ENCODE measurements at regions not wholly inside any gene's neighbourhood (a gene's known extent, or its start where the extent isn't known, plus 50 kb on each side); places are given as distances from the start of the nearest gene placed in this dataset.

DNA sequence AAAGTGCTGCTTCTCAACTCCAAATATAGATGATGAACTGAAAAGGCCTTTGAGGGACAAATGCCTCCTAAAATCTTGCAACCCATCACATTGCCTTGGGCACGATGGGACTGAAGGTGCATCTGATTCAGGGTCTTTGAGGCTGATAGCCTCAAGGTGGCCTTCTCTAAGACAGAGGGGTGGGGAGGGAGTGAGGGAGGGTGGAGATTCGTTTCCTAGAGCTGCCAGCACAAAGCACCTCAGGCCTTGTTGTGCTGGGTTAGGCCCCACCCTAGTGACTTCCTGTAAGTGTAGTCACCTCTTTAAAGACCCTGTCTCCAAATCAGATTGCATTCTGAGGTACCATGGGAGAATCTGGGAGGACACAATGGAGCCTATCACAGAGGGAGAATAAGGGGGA is 57.1 kb downstream of the BARX1 start:
- no peak overlapping the region for H3K4me2 ChIP-seq (ENCODE audit: low read length)
- H3K27me3 ChIP-seq (ENCODE audit: insufficient read depth, low read length) = no peaks in the 10 kb centered on the region
- no peaks in the 10 kb centered on the region for H3K79me1 ChIP-seq (ENCODE audit: low read length)
- H4K8ac ChIP-seq (ENCODE audit: low read depth, low read length) = no peak overlapping the region
- no peak overlapping the region for H2AFZ ChIP-seq (ENCODE audit: insufficient read depth, low read length, poor library complexity)
- no peaks in the 10 kb centered on the region for H3K79me2 ChIP-seq (ENCODE audit: control insufficient read depth, insufficient read depth, low read length, poor library complexity)
- peaks cover 20% of the 10 kb centered on the region for H3K9me3 ChIP-seq (ENCODE audit: insufficient read depth, low read depth, low read length)
- DNase-seq = no peak
- H3K18ac ChIP-seq (ENCODE audit: low read length) = no peak overlapping the region
- H3K36me3 ChIP-seq (ENCODE audit: control insufficient read depth in 1 of 2, insufficient read depth in 2 of 2, low read length in 2 of 2) = no peaks in the 10 kb centered on the region
- no peak overlapping the region for H3K23ac ChIP-seq (ENCODE audit: low read length)
- no peak overlapping the region for H2BK12ac ChIP-seq (ENCODE audit: low read length)
- no peak overlapping the region for H3K4me3 ChIP-seq (ENCODE audit: low read depth, low read length)
- H3K14ac ChIP-seq (ENCODE audit: low read length) = no peak overlapping the region
- no peak overlapping the region for H2AK5ac ChIP-seq (ENCODE audit: low read length)
- H3K4ac ChIP-seq (ENCODE audit: low read depth, low read length) = no peak overlapping the region
- no peak overlapping the region for H3K9ac ChIP-seq (ENCODE audit: low read length)
- no CpG with 5 or more reads among the region's 2 CpGs for WGBS (ENCODE audit: extremely low coverage, insufficient coverage, insufficient read length)
- H2BK120ac ChIP-seq (ENCODE audit: insufficient read depth, low read length, poor library complexity) = no peak overlapping the region
- no peaks in the 10 kb centered on the region for H3K4me1 ChIP-seq (ENCODE audit: control insufficient read depth in 1 of 2, insufficient read depth in 2 of 2, low read length in 2 of 2)
- H4K91ac ChIP-seq (ENCODE audit: low read depth, low read length) = no peak overlapping the region
- H4K12ac ChIP-seq (ENCODE audit: low read depth, low read length) = no peak overlapping the region
- no peak overlapping the region for H3K27ac ChIP-seq (ENCODE audit: low read depth, low read length)
- H2BK5ac ChIP-seq (ENCODE audit: low read depth, low read length, poor library complexity) = no peak overlapping the region

DNA sequence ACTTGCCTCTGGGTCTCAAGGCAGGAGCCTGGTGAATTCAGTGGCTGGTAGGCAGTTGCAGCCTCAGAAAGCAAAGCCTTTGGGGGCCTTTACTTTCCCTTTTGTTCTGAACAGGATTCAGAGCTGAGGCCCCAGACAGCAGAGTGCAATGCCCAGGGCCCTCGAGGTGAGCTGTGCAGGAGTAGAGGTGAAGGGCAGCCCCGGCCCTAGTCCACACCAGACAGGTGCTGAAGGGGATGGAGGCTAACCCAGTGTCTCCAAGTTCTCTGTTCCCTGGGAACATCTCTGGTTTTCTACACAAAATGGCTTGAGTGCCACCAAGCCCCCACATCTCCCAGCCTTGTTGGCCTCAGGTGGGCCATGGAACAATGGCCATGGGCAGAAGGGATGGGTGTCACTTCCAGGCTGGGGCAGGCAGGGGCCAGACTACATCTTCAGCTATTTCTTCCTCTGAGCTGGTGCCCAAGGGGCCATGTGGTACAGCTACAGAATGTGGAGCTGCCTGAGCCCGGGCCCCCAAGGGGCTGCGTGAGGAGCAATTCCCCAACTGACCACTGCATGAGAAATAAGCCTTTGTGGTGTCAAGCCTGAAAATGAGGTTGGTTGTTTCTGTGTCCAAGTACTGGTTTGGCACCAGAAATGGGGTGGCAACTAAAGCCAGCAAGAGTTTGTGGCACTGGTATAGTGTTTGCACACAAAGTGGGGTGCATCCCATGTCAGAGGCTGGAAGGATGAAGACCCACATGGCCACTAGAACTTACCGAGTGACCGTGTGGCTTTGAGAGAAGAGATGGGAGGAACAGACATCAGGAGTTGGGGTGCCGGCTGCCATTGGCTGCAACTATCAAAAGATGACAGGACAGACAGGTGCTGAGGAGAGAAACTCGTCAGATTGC is 57.8 kb downstream of the BARX1 start:
- WGBS (ENCODE audit: extremely low coverage, insufficient coverage, insufficient read length) = no CpG with 5 or more reads among the region's 8 CpGs
- no peak overlapping the region for H2AK5ac ChIP-seq (ENCODE audit: low read length)

DNA sequence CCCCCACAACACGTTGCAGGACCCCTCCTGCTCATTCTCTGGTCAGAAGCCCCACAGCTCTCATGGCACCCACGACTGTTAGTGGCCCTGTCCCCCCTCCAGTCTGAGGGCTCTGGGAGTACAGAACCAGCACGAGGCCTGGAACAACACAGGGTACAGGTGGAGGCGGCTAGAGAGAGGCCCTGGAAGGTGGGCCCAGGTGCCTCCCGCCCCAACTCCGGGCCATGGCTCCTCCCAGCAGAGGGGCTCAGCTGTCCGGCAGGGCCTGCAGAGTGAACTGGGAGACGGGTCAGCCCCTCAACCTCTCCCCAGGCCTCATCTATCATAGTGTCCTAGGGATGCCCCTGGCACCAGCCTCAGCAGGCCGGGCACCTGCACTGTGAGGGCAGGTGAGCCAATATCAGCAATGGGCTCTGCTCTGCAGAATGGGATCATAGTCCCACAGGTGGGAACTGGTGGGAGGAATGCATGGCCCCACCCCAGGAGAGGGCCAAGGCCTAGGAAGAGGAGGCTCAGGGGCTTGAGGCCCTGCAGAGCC is 58.6 kb downstream of the BARX1 start:
- Histone ChIP-seq H2BK5ac (ENCODE audit: low read depth, low read length, poor library complexity) (no peak overlapping the region), H3K18ac (ENCODE audit: low read length) (no peak overlapping the region), H3K23ac (ENCODE audit: low read length) (no peak overlapping the region), H2BK12ac (ENCODE audit: low read length) (no peak overlapping the region), H4K91ac (ENCODE audit: low read depth, low read length) (no peak overlapping the region), H3K79me2 (ENCODE audit: control insufficient read depth, insufficient read depth, low read length, poor library complexity) (no peaks in the 10 kb centered on the region), H3K79me1 (ENCODE audit: low read length) (no peaks in the 10 kb centered on the region), H4K12ac (ENCODE audit: low read depth, low read length) (no peak overlapping the region), H3K14ac (ENCODE audit: low read length) (no peak overlapping the region), H3K4me3 (ENCODE audit: low read depth, low read length) (no peak overlapping the region), H3K9ac (ENCODE audit: low read length) (no peak overlapping the region), H3K27ac (ENCODE audit: low read depth, low read length) (no peak overlapping the region), H2AK5ac (ENCODE audit: low read length) (no peak overlapping the region), H3K9me3 (ENCODE audit: insufficient read depth, low read depth, low read length) (peaks cover 30% of the 10 kb centered on the region), H3K4me2 (ENCODE audit: low read length) (no peak overlapping the region), H3K4ac (ENCODE audit: low read depth, low read length) (no peak overlapping the region), H4K8ac (ENCODE audit: low read depth, low read length) (no peak overlapping the region), H2AFZ (ENCODE audit: insufficient read depth, low read length, poor library complexity) (no peak overlapping the region), H2BK120ac (ENCODE audit: insufficient read depth, low read length, poor library complexity) (no peak overlapping the region), H3K27me3 (ENCODE audit: insufficient read depth, low read length) (no peaks in the 10 kb centered on the region), H3K36me3 (ENCODE audit: control insufficient read depth in 1 of 2, insufficient read depth in 2 of 2, low read length in 2 of 2) (no peaks in the 10 kb centered on the region), H3K4me1 (ENCODE audit: control insufficient read depth in 1 of 2, insufficient read depth in 2 of 2, low read length in 2 of 2) (no peaks in the 10 kb centered on the region)
- WGBS (ENCODE audit: extremely low coverage, insufficient coverage, insufficient read length) = no CpG with 5 or more reads among the region's 9 CpGs
- no peak for DNase-seq

More for the DNA sequence above, 57.8 kb downstream of the BARX1 start:
- H2BK120ac ChIP-seq (ENCODE audit: insufficient read depth, low read length, poor library complexity) = no peak overlapping the region
- no peak overlapping the region for H3K9ac ChIP-seq (ENCODE audit: low read length)
- no peaks in the 10 kb centered on the region for H3K27me3 ChIP-seq (ENCODE audit: insufficient read depth, low read length)
- H3K27ac ChIP-seq (ENCODE audit: low read depth, low read length) = no peak overlapping the region
- H3K36me3 ChIP-seq (ENCODE audit: control insufficient read depth in 1 of 2, insufficient read depth in 2 of 2, low read length in 2 of 2) = no peaks in the 10 kb centered on the region
- H3K4me3 ChIP-seq (ENCODE audit: low read depth, low read length) = no peak overlapping the region
- no peak overlapping the region for H4K91ac ChIP-seq (ENCODE audit: low read depth, low read length)
- H3K23ac ChIP-seq (ENCODE audit: low read length) = no peak overlapping the region
- H3K18ac ChIP-seq (ENCODE audit: low read length) = no peak overlapping the region
- no peak overlapping the region for H4K8ac ChIP-seq (ENCODE audit: low read depth, low read length)
- no peak overlapping the region for H3K14ac ChIP-seq (ENCODE audit: low read length)
- H3K79me2 ChIP-seq (ENCODE audit: control insufficient read depth, insufficient read depth, low read length, poor library complexity) = no peaks in the 10 kb centered on the region
- no peak overlapping the region for H3K4ac ChIP-seq (ENCODE audit: low read depth, low read length)
- H3K9me3 ChIP-seq (ENCODE audit: insufficient read depth, low read depth, low read length) = peaks cover 23% of the 10 kb centered on the region
- H2BK5ac ChIP-seq (ENCODE audit: low read depth, low read length, poor library complexity) = no peak overlapping the region
- no peaks in the 10 kb centered on the region for H3K4me1 ChIP-seq (ENCODE audit: control insufficient read depth in 1 of 2, insufficient read depth in 2 of 2, low read length in 2 of 2)
- no peak overlapping the region for H3K4me2 ChIP-seq (ENCODE audit: low read length)
- no peaks in the 10 kb centered on the region for H3K79me1 ChIP-seq (ENCODE audit: low read length)
- no peak overlapping the region for H2BK12ac ChIP-seq (ENCODE audit: low read length)
- no peak overlapping the region for H4K12ac ChIP-seq (ENCODE audit: low read depth, low read length)
- H2AFZ ChIP-seq (ENCODE audit: insufficient read depth, low read length, poor library complexity) = no peak overlapping the region
- no peak for DNase-seq

DNA sequence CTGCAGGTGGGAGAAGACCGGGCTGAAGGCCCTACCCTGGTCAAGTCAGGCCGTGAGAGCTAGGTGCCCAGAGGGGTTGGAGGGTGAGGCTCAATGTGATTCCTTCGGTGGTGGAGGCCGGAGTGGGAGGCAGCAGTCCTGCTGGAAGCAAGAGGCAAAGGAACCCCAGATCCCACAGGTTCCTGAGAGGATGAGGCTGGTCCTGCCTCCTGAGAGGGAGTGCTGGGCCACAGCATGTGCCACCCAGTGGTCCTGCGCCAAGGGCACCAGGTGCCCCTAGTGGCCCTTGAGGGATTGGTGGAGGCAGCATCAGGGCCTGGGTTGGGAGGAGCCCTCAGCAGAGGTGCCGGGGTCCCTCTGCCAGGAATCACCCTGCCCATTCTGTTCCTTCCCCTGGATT is 59.1 kb downstream of the BARX1 start:
- Histone ChIP-seq H4K8ac (ENCODE audit: low read depth, low read length) (no peak overlapping the region), H4K91ac (ENCODE audit: low read depth, low read length) (no peak overlapping the region), H3K18ac (ENCODE audit: low read length) (no peak overlapping the region), H2BK5ac (ENCODE audit: low read depth, low read length, poor library complexity) (no peak overlapping the region), H2BK120ac (ENCODE audit: insufficient read depth, low read length, poor library complexity) (no peak overlapping the region), H3K23ac (ENCODE audit: low read length) (no peak overlapping the region), H3K4ac (ENCODE audit: low read depth, low read length) (no peak overlapping the region), H3K9ac (ENCODE audit: low read length) (no peak overlapping the region), H3K27ac (ENCODE audit: low read depth, low read length) (no peak overlapping the region), H3K79me2 (ENCODE audit: control insufficient read depth, insufficient read depth, low read length, poor library complexity) (no peaks in the 10 kb centered on the region), H3K9me3 (ENCODE audit: insufficient read depth, low read depth, low read length) (peaks cover 35% of the 10 kb centered on the region), H3K4me3 (ENCODE audit: low read depth, low read length) (no peak overlapping the region), H4K12ac (ENCODE audit: low read depth, low read length) (no peak overlapping the region), H3K4me2 (ENCODE audit: low read length) (no peak overlapping the region), H2AFZ (ENCODE audit: insufficient read depth, low read length, poor library complexity) (no peak overlapping the region), H3K14ac (ENCODE audit: low read length) (no peak overlapping the region), H3K79me1 (ENCODE audit: low read length) (no peaks in the 10 kb centered on the region), H2AK5ac (ENCODE audit: low read length) (no peak overlapping the region), H3K27me3 (ENCODE audit: insufficient read depth, low read length) (no peaks in the 10 kb centered on the region), H3K36me3 (ENCODE audit: control insufficient read depth in 1 of 2, insufficient read depth in 2 of 2, low read length in 2 of 2) (no peaks in the 10 kb centered on the region), H2BK12ac (ENCODE audit: low read length) (no peak overlapping the region), H3K4me1 (ENCODE audit: control insufficient read depth in 1 of 2, insufficient read depth in 2 of 2, low read length in 2 of 2) (no peaks in the 10 kb centered on the region)
- WGBS (ENCODE audit: extremely low coverage, insufficient coverage, insufficient read length) = no CpG with 5 or more reads among the region's 6 CpGs
- DNase-seq = no peak
